Mesodermal cell (in vitro differentiated cells): ENCODE measurements at regions not wholly inside any gene's neighbourhood (a gene's known extent, or its start where the extent isn't known, plus 50 kb on each side); places are given as distances from the start of the nearest gene placed in this dataset.

ENCODE experiments used
- H3K27ac ChIP-seq: 2 replicates; pipeline ENCODE4 v1.7.0; 2013; ENCODE audit warnings: mild to moderate bottlenecking, low read depth, low read length, moderate library complexity; ENCODE audit not compliant: severe bottlenecking
- H3K36me3 ChIP-seq: 2 replicates; pipeline ENCODE4 v1.7.1; 2013; ENCODE audit warnings: mild to moderate bottlenecking, low read length, moderate library complexity; ENCODE audit not compliant: control insufficient read depth, insufficient read depth
- H3K4me1 ChIP-seq: one replicate; pipeline ENCODE4 v1.7.1; 2013; ENCODE audit warnings: mild to moderate bottlenecking, low read length; ENCODE audit not compliant: insufficient read depth, control insufficient read depth, poor library complexity, severe bottlenecking
- H3K4me3 ChIP-seq: 2 replicates; pipeline ENCODE4 v1.7.0; 2013; ENCODE audit warnings: low read length, control low read depth, mild to moderate bottlenecking; ENCODE audit not compliant: insufficient read depth, poor library complexity, severe bottlenecking; ENCODE audit errors: extremely low read depth
- H3K9me3 ChIP-seq: 2 replicates; pipeline ENCODE4 v1.7.1; 2013; ENCODE audit warnings: mild to moderate bottlenecking, low read length, moderate library complexity; ENCODE audit not compliant: control insufficient read depth
- WGBS, 2 experiments: methylation state at CpG; one replicate each; pipeline ENCODE4 v1.1.5; 2013; ENCODE audit warnings: missing lambda C conversion rate in 2 of 2; ENCODE audit not compliant: insufficient coverage in 2 of 2; 5-methylcytosine and 5-hydroxymethylcytosine counted together

- Histone ChIP-seq H3K27ac (no peak overlapping the region), H3K4me1 (no peaks in the 10 kb centered on the region)
- WGBS, 2 experiments, result 77 to 100% methylated on average over 2 of the region's 2 CpGs
These were observed 72.9 kb upstream of the COL24A1 start for GRCh38 chr1:86229405-86229975.

DNA sequence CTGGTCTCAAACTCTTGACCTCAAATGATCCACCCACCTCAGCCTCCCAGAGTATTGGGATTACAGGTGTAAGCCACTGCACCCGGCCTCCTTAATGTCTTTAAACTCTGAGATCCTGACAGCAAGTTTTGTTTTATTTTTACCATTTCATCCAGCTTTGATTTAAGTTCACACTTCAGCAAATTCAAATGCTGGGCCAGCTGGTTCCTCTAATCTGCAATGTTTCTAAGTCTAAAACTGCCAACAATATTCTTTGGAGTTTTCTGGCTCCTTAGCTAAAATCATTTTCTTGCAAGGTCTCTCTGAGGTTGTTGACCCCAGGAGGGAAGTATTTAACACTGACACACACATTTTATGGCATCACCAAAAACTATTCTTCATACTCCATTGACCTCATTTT is 72.0 kb upstream of the COL24A1 start:
- no peaks in the 10 kb centered on the region for H3K36me3 ChIP-seq
- H3K4me3 ChIP-seq, result no peak overlapping the region
- no peaks in the 10 kb centered on the region for H3K4me1 ChIP-seq
- WGBS, 2 experiments, result 70 to 100% methylated on average over 1 of the region's 1 CpG
- H3K9me3 ChIP-seq, result no peaks in the 10 kb centered on the region
- no peak overlapping the region for H3K27ac ChIP-seq

More at GRCh38 chr1:86229405-86229975, 72.9 kb upstream of the COL24A1 start:
- Histone ChIP-seq H3K4me3 (no peak overlapping the region), H3K9me3 (no peaks in the 10 kb centered on the region), H3K36me3 (no peaks in the 10 kb centered on the region)

DNA sequence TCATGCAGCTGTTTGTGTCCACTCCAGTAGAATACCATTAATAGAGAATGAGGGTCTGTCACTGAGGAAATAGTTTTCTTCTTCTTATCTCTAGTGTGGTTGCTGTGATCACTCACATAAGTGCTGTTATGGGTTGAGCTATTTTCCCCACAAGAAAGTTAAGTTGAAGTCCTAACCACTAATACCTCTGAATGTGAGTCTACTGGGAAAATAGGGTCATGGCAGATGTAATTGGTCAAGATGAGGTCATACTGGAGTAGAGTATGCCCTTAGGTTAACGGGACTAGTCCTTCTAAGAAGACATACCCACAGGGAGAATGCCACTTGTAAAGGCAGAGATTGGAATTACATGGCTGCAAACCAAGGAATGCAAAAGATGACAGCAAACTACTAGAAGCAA is 70.5 kb upstream of the COL24A1 start:
- no peaks in the 10 kb centered on the region for H3K9me3 ChIP-seq
- no peak overlapping the region for H3K4me3 ChIP-seq
- H3K4me1 ChIP-seq, result no peaks in the 10 kb centered on the region
- 88% methylated on average over 1 of the region's 1 CpG; no CpG with 5 or more reads in 1 of the 2 experiments for WGBS, 2 experiments
- H3K36me3 ChIP-seq, result no peaks in the 10 kb centered on the region
- H3K27ac ChIP-seq, result no peak overlapping the region

GRCh38 chr1:86226204-86226603 is 69.6 kb upstream of the COL24A1 start:
- WGBS, 2 experiments, result no CpG with 5 or more reads among the region's 1 CpG
- no peaks in the 10 kb centered on the region for H3K36me3 ChIP-seq
- H3K27ac ChIP-seq, result no peak overlapping the region

GRCh38 chr1:86224651-86225310 is 68.2 kb upstream of the COL24A1 start:
- Histone ChIP-seq H3K27ac (no peak overlapping the region), H3K36me3 (no peaks in the 10 kb centered on the region), H3K4me1 (no peaks in the 10 kb centered on the region), H3K4me3 (no peak overlapping the region), H3K9me3 (no peaks in the 10 kb centered on the region)
- 92% methylated on average over 4 to 5 of the region's 5 CpGs for WGBS, 2 experiments

More at GRCh38 chr1:86226204-86226603, 69.6 kb upstream of the COL24A1 start:
- no peaks in the 10 kb centered on the region for H3K9me3 ChIP-seq
- no peak overlapping the region for H3K4me3 ChIP-seq
- H3K4me1 ChIP-seq, result no peaks in the 10 kb centered on the region

- no peaks in the 10 kb centered on the region for H3K9me3 ChIP-seq
- WGBS, 2 experiments, result 83% methylated on average over 4 of the region's 5 CpGs; no CpG with 5 or more reads in 1 of the 2 experiments
- H3K27ac ChIP-seq, result no peak overlapping the region
- no peaks in the 10 kb centered on the region for H3K4me1 ChIP-seq
- no peaks in the 10 kb centered on the region for H3K36me3 ChIP-seq
- no peak overlapping the region for H3K4me3 ChIP-seq
These were observed 62.3 kb upstream of the COL24A1 start for GRCh38 chr1:86218859-86219258.

- WGBS, 2 experiments, result no CpG with 5 or more reads among the region's 2 CpGs
These were observed 58.0 kb upstream of the COL24A1 start for GRCh38 chr1:86214605-86215004.

DNA sequence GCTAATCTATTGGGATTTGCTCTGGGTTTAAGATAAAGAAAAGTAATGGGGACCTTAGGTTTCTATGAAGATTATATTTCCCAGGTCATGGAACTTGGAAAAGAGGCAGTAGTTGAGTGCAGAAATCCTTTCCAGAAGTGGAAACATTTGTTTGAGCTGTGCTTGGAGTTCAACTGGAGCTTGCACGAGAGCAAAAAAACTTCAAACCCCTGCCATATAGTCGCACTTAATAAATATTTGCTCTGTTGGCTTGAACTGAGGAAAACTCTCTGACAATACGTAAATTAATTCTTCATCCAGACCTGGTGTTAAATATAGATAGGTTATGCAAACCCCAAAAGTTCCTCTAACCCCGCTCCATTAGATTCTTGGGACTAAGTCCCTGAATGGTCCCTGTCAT is 52.8 kb upstream of the COL24A1 start:
- Histone ChIP-seq H3K27ac (no peak overlapping the region), H3K36me3 (no peaks in the 10 kb centered on the region), H3K4me1 (peaks cover 9% of the 10 kb centered on the region), H3K4me3 (no peak overlapping the region), H3K9me3 (no peaks in the 10 kb centered on the region)
- whole genome bisulfite sequencing, 2 experiments, result 80% methylated on average over 2 of the region's 4 CpGs; no CpG with 5 or more reads in 1 of the 2 experiments

More at GRCh38 chr1:86214605-86215004, 58.0 kb upstream of the COL24A1 start:
- Histone ChIP-seq H3K9me3 (no peaks in the 10 kb centered on the region), H3K36me3 (no peaks in the 10 kb centered on the region), H3K4me1 (no peaks in the 10 kb centered on the region), H3K4me3 (no peak overlapping the region), H3K27ac (no peak overlapping the region)

GRCh38 chr1:86207323-86207722 is 50.8 kb upstream of the COL24A1 start:
- peaks cover 9% of the 10 kb centered on the region for H3K4me1 ChIP-seq
- 40% methylated on average over 2 of the region's 2 CpGs; no CpG with 5 or more reads in 1 of the 2 experiments for WGBS, 2 experiments
- no peaks in the 10 kb centered on the region for H3K9me3 ChIP-seq
- no peak overlapping the region for H3K27ac ChIP-seq
- H3K36me3 ChIP-seq, result no peaks in the 10 kb centered on the region
- H3K4me3 ChIP-seq, result no peak overlapping the region
